HG02763 (cell line): ENCODE measurements at regions not wholly inside any gene's neighbourhood (a gene's known extent, or its start where the extent isn't known, plus 50 kb on each side); places are given as distances from the start of the nearest gene placed in this dataset.

Experiments used
- ATAC-seq: cut with Tn5 transposase; IDR thresholded peaks from one replicate; pipeline ENCODE4 v1.9.1; 2021; ENCODE audit warnings: mild to moderate bottlenecking, moderate library complexity; ENCODE audit not compliant: unreplicated experiment

GRCh38 chr9:119773823-119774222, 404.6 kb upstream of the BRINP1 start:
- ATAC-seq = no peak

- ATAC-seq = no peak
Measured at GRCh38 chr9:119771341-119771740, 402.1 kb upstream of the BRINP1 start.

GRCh38 chr9:119768266-119768665, 399.0 kb upstream of the BRINP1 start:
- ATAC-seq = no peak

GRCh38 chr9:119765632-119766175, 396.5 kb upstream of the BRINP1 start:
- ATAC-seq = no peak

- ATAC-seq = no peak
Measured at GRCh38 chr9:119763260-119763659, 394.0 kb upstream of the BRINP1 start.

GRCh38 chr9:119761812-119762211, 392.6 kb upstream of the BRINP1 start:
- ATAC-seq = no peak

GRCh38 chr9:119758990-119759389, 389.8 kb upstream of the BRINP1 start:
- no peak for ATAC-seq

- ATAC-seq = no peak
Measured at GRCh38 chr9:119758241-119758640, 389.0 kb upstream of the BRINP1 start.

- no peak for ATAC-seq
Measured at GRCh38 chr9:119739476-119739875, 370.2 kb upstream of the BRINP1 start.

- ATAC-seq = peak; percentile 100
Measured at GRCh38 chr9:119736491-119737454, 367.5 kb upstream of the BRINP1 start.

GRCh38 chr9:119727988-119728387, 358.8 kb upstream of the BRINP1 start:
- no peak for ATAC-seq

- ATAC-seq = no peak
Measured at GRCh38 chr9:119726035-119726434, 356.8 kb upstream of the BRINP1 start.

GRCh38 chr9:119722384-119722783, 353.1 kb upstream of the BRINP1 start:
- no peak for ATAC-seq

GRCh38 chr9:119712325-119712724, 343.1 kb upstream of the BRINP1 start:
- no peak for ATAC-seq

- no peak for ATAC-seq
Measured at GRCh38 chr9:119709431-119709830, 340.2 kb upstream of the BRINP1 start.

DNA sequence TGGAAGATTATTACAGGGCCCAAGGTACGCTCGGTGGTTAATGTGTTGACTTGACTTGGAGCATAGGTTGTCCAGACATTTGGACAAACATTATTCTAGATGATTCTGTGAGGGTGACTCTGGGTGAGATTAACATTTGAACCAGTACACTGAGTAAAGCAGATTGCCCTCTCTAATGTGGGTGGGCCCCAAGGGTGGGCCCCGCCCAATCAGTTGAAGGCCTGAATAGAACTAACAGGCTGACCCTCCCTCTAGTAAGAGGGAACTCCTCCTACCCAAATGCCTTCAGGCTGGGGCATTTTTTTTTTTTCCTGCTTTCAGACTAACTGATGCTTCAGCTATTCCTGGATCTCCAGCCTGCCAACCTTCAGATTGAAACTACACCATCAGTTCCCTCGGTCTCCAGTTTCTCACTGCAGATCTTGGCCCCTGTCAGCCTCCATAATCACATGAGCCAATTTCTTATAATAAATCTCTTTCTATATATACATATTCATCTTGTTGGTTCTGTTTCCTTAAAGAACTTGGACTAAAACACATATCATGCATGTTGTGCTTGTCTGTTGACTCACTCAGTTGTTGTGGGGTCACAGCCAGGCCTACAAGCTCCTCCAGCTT, 338.1 kb upstream of the BRINP1 start:
- ATAC-seq = no peak

GRCh38 chr9:119701651-119702050, 332.4 kb upstream of the BRINP1 start:
- no peak for ATAC-seq

GRCh38 chr9:119698535-119698934, 329.3 kb upstream of the BRINP1 start:
- ATAC-seq = no peak

DNA sequence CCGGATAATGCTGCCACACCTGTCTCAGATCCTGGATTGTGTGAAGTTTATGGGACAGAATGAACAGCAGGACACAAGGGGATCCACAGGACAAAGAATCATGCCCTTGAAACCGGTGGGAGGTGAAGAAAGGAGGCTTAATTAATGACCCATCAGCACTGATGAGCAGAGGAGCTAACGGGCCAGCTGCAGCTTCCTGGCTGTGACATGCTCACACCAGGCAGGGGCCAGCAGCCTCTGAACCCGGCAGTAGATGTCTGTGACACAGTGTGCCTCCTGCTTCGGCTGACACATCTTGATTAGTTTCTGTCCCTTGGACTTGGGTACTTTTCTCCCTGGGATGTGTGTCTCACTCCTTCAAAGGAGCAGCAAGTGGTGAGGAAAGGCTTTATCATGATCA, 328.8 kb upstream of the BRINP1 start:
- no peak for ATAC-seq

DNA sequence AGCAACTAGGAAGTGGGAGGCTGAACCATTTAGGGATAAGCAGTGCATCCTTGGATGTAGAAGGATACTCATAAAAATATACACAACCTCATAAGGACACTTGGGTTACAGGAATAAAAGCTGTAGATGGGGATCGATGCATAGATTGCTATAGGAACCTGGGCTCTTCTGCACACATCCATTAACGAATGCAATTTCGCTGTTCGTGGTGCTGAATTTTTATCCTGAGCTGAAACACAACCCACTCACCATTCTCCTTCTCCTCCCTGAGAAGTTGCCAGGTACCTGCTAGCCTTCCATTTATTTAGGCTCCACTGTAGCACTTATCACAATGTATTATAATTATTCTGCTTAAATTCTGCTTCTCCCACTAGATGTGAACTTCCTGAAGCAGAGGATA, 320.6 kb upstream of the BRINP1 start:
- ATAC-seq = no peak

DNA sequence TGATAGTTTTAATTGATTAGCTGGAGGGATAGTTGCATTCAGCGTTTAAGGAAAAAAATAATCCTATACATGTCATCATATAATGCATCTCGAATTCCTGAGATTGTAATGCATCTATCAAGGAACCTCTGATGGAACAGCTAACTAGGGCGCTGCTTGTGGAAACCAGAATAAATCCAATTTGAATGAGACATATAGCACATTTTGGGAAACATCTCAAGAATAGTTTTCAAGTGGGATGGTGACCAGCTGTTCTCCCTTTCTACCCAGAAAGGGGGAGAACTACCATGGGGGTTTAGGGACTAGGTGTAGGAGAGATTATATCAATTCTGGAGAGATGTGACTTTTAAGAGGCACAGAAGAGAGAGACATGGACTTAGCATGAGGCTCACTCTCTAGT, 319.3 kb upstream of the BRINP1 start:
- no peak for ATAC-seq
